Hepatocyte (in vitro differentiated cells): ENCODE measurements at regions not wholly inside any gene's neighbourhood (a gene's known extent, or its start where the extent isn't known, plus 50 kb on each side); places are given as distances from the start of the nearest gene placed in this dataset.
A peak's percentile ranks its signal among the peaks of the same experiment; 100 is the strongest.

ENCODE experiments used
- DNase-seq: peaks from one replicate; pipeline ENCODE4 v3.0.0-alpha.2; 2016; ENCODE audit warnings: low spot score
- H2AFZ ChIP-seq: fragments of 200-600 bp; sonication (generic); 2 replicates; pipeline ENCODE4 v1.6.0; 2016; ENCODE audit warnings: antibody characterized with exemption, mild to moderate bottlenecking
- H3K27ac ChIP-seq: fragments of 200-600 bp; sonication (generic); 2 replicates; pipeline ENCODE4 v1.5.1; 2016; ENCODE audit warnings: mild to moderate bottlenecking
- H3K27me3 ChIP-seq: fragments of 200-600 bp; sonication (generic); 2 replicates; pipeline ENCODE4 v1.6.1; 2016
- H3K36me3 ChIP-seq: fragments of 200-600 bp; sonication (generic); replicated peaks from 2 replicates; pipeline ENCODE4 v1.5.1; 2016; ENCODE audit warnings: low read depth; ENCODE audit not compliant: insufficient read depth
- H3K4me1 ChIP-seq: fragments of 200-600 bp; sonication (generic); 2 replicates; pipeline ENCODE4 v1.5.1; 2016; ENCODE audit warnings: mild to moderate bottlenecking, moderate library complexity; ENCODE audit not compliant: insufficient read depth
- H3K4me2 ChIP-seq: fragments of 200-600 bp; sonication (generic); 2 replicates; pipeline ENCODE4 v1.6.0; 2016
- H3K4me3 ChIP-seq: fragments of 200-600 bp; sonication (generic); 2 replicates; pipeline ENCODE4 v1.5.1; 2016; ENCODE audit warnings: mild to moderate bottlenecking
- H3K79me2 ChIP-seq: fragments of 200-600 bp; sonication (generic); 2 replicates; pipeline ENCODE4 v1.6.0; 2017; ENCODE audit warnings: mild to moderate bottlenecking
- H3K9me2 ChIP-seq: fragments of 200-600 bp; sonication (generic); replicated peaks from 2 replicates; pipeline ENCODE4 v1.6.0; 2017; ENCODE audit warnings: mild to moderate bottlenecking; ENCODE audit not compliant: insufficient read depth
- H3K9me3 ChIP-seq: fragments of 200-600 bp; sonication (generic); 2 replicates; pipeline ENCODE4 v1.5.1; 2016; ENCODE audit warnings: low read depth, mild to moderate bottlenecking
- H4K20me1 ChIP-seq: fragments of 200-600 bp; sonication (generic); 2 replicates; pipeline ENCODE4 v1.6.0; 2016; ENCODE audit warnings: mild to moderate bottlenecking; ENCODE audit not compliant: insufficient read depth, poor library complexity, severe bottlenecking
- EZH2 ChIP-seq: fragments of 200-600 bp; sonication (generic); IDR thresholded peaks from 2 replicates; pipeline ENCODE4 v1.6.1; 2016; ENCODE audit warnings: antibody characterized with exemption, mild to moderate bottlenecking, borderline replicate concordance
- EZH2phosphoT487 ChIP-seq: fragments of 200-600 bp; sonication (generic); IDR thresholded peaks from one replicate; pipeline ENCODE4 v1.6.1; 2018; ENCODE audit warnings: antibody characterized with exemption, mild to moderate bottlenecking, low read depth, moderate library complexity; ENCODE audit not compliant: unreplicated experiment, severe bottlenecking
- WGBS: methylation state at CpG from one replicate; pipeline ENCODE4 v1.1.6; 2016; ENCODE audit warnings: low lambda C conversion rate; ENCODE audit errors: missing lambda C conversion rate; 5-methylcytosine and 5-hydroxymethylcytosine counted together
- TF ChIP-seq, protein P1 (sequence below): fragments of 200-600 bp; sonication (generic); IDR thresholded peaks from 2 replicates; pipeline ENCODE4 v1.5.1; 2016; ENCODE audit warnings: antibody characterized with exemption, mild to moderate bottlenecking; ENCODE audit not compliant: poor library complexity

- no peak overlapping the region for H3K4me3 ChIP-seq
- H3K27me3 ChIP-seq = no peaks in the 10 kb centered on the region
- no peak for DNase-seq
- peaks cover 30% of the 10 kb centered on the region for H3K4me1 ChIP-seq
- H3K4me2 ChIP-seq = peak overlapping the region; percentile 12
- no peaks in the 10 kb centered on the region for H3K79me2 ChIP-seq
- H3K9me3 ChIP-seq = no peaks in the 10 kb centered on the region
- H3K36me3 ChIP-seq = no peaks in the 10 kb centered on the region
- no peaks in the 10 kb centered on the region for H4K20me1 ChIP-seq
- H3K27ac ChIP-seq = peak overlapping the region; percentile 28
- 53% methylated on average over 7 of the region's 7 CpGs for WGBS
- no peaks in the 10 kb centered on the region for H3K9me2 ChIP-seq
- TF ChIP-seq EZH2phosphoT487 (no peak), EZH2 (no peak)
- TF ChIP-seq, protein P1, sequence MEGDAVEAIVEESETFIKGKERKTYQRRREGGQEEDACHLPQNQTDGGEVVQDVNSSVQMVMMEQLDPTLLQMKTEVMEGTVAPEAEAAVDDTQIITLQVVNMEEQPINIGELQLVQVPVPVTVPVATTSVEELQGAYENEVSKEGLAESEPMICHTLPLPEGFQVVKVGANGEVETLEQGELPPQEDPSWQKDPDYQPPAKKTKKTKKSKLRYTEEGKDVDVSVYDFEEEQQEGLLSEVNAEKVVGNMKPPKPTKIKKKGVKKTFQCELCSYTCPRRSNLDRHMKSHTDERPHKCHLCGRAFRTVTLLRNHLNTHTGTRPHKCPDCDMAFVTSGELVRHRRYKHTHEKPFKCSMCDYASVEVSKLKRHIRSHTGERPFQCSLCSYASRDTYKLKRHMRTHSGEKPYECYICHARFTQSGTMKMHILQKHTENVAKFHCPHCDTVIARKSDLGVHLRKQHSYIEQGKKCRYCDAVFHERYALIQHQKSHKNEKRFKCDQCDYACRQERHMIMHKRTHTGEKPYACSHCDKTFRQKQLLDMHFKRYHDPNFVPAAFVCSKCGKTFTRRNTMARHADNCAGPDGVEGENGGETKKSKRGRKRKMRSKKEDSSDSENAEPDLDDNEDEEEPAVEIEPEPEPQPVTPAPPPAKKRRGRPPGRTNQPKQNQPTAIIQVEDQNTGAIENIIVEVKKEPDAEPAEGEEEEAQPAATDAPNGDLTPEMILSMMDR = peak; percentile 26
- no peak overlapping the region for H2AFZ ChIP-seq
Measured at GRCh38 chr13:44116562-44117332, 237.0 kb downstream of the LACC1 start.

- H4K20me1 ChIP-seq = no peaks in the 10 kb centered on the region
- no peaks in the 10 kb centered on the region for H3K79me2 ChIP-seq
- H2AFZ ChIP-seq = no peak overlapping the region
- TF ChIP-seq EZH2 = no peak
- no peak for TF ChIP-seq EZH2phosphoT487
- TF ChIP-seq, protein P1 = no peak
- WGBS = 26% methylated on average over 3 of the region's 3 CpGs
- peak overlapping the region; percentile 28 for H3K27ac ChIP-seq
- peak overlapping the region; percentile 12 for H3K4me2 ChIP-seq
- peak; percentile 21 for DNase-seq
- peaks cover 30% of the 10 kb centered on the region for H3K4me1 ChIP-seq
- H3K9me2 ChIP-seq = no peaks in the 10 kb centered on the region
- no peak overlapping the region for H3K4me3 ChIP-seq
- H3K27me3 ChIP-seq = no peaks in the 10 kb centered on the region
- no peaks in the 10 kb centered on the region for H3K9me3 ChIP-seq
- H3K36me3 ChIP-seq = no peaks in the 10 kb centered on the region
Measured at GRCh38 chr13:44117351-44117750, 237.6 kb downstream of the LACC1 start.

- H3K27ac ChIP-seq = peak overlapping the region; percentile 28
- no peaks in the 10 kb centered on the region for H3K79me2 ChIP-seq
- H3K27me3 ChIP-seq = no peaks in the 10 kb centered on the region
- peaks cover 30% of the 10 kb centered on the region for H3K4me1 ChIP-seq
- H2AFZ ChIP-seq = no peak overlapping the region
- no peak overlapping the region for H3K4me3 ChIP-seq
- peak overlapping the region; percentile 4 for H3K4me2 ChIP-seq
- no peaks in the 10 kb centered on the region for H3K9me3 ChIP-seq
- no peaks in the 10 kb centered on the region for H3K36me3 ChIP-seq
- no peaks in the 10 kb centered on the region for H4K20me1 ChIP-seq
- TF ChIP-seq EZH2phosphoT487 (no peak), EZH2 (no peak)
- TF ChIP-seq, protein P1 = no peak
- WGBS = 74% methylated on average over 2 of the region's 2 CpGs
- no peak for DNase-seq
- H3K9me2 ChIP-seq = no peaks in the 10 kb centered on the region
Measured at GRCh38 chr13:44117816-44118215, 238.1 kb downstream of the LACC1 start.
